Dendritic cell treated with granulocyte-macrophage colony-stimulating factor and Interleukin-4, amounts not matched to agents 40 ng/mL and 50 ng/mL, for 4 days (primary cell): ENCODE measurements at regions not wholly inside any gene's neighbourhood (a gene's known extent, or its start where the extent isn't known, plus 50 kb on each side); places are given as distances from the start of the nearest gene placed in this dataset.

Experiments
- H3K27ac Mint-ChIP-seq: one replicate; pipeline ENCODE4 v1.8.0; 2022; ENCODE audit warnings: mild to moderate bottlenecking, mixed read lengths
- H3K27me3 Mint-ChIP-seq: one replicate; pipeline ENCODE4 v1.8.0; 2022; ENCODE audit warnings: mild to moderate bottlenecking, mixed read lengths
- H3K36me3 Mint-ChIP-seq: one replicate; pipeline ENCODE4 v1.8.0; 2022; ENCODE audit warnings: low read depth, mixed read lengths
- H3K4me1 Mint-ChIP-seq: one replicate; pipeline ENCODE4 v1.8.0; 2022; ENCODE audit warnings: low read depth, mixed read lengths
- H3K4me3 Mint-ChIP-seq: one replicate; pipeline ENCODE4 v1.8.0; 2022; ENCODE audit warnings: mild to moderate bottlenecking, moderate library complexity, mixed read lengths
- H3K9me3 Mint-ChIP-seq: one replicate; pipeline ENCODE4 v1.8.0; 2022; ENCODE audit warnings: mixed read lengths
- intact Hi-C: fragments of 100-400 bp; cut with micrococcal nuclease; formaldehyde crosslinking; loops from one replicate; pipeline ENCODE4 v1.15.0; 2022

DNA sequence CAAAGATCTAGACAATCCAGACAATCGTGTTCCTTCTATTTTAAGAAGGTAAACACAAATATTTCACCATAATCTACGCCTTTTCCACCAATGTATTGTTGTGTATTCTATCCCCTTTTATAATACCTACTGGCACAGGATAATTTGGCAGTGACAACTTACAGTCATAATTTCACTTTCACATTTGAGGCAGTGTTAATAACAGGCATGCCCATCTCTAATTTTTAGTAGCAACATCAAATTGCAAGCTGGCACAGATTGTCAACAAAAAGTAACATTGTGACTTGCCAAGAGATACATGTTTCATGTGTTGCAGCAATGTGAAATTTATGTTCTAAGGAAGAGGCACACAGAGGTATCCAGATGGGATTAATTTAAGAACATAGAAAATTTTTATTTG is 912.5 kb upstream of the PABPC4L start:
- Mint-ChIP-seq H3K4me3 (no peak overlapping the region), H3K9me3 (peaks cover 16% of the 10 kb centered on the region), H3K27ac (no peak overlapping the region), H3K4me1 (no peaks in the 10 kb centered on the region), H3K36me3 (no peaks in the 10 kb centered on the region), H3K27me3 (no peaks in the 10 kb centered on the region)
- intact Hi-C loops: no loop called here

DNA sequence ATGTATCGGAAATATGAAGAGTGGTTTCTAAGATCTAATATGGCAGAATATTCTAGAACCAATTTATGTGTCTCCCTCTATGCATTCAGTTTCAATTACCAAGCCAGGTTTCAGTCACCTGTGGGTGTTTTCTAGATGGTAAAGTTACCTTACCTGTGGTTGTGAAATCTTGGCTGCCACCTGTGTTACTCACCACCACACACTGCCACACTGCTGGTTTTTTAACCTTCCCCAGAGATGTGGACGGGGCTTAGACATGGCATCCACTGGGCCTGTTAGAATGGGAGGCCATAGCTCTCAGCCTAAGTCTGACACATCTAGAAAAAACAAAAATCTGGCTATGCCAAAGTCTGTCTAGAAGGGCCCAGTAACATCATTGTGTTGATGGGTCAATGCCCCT is 896.5 kb upstream of the PABPC4L start:
- Mint-ChIP-seq H3K27ac (no peak overlapping the region), H3K9me3 (peaks cover 4% of the 10 kb centered on the region), H3K4me1 (no peaks in the 10 kb centered on the region), H3K4me3 (no peak overlapping the region), H3K27me3 (no peaks in the 10 kb centered on the region), H3K36me3 (no peaks in the 10 kb centered on the region)
- intact Hi-C loops: no loop called here

DNA sequence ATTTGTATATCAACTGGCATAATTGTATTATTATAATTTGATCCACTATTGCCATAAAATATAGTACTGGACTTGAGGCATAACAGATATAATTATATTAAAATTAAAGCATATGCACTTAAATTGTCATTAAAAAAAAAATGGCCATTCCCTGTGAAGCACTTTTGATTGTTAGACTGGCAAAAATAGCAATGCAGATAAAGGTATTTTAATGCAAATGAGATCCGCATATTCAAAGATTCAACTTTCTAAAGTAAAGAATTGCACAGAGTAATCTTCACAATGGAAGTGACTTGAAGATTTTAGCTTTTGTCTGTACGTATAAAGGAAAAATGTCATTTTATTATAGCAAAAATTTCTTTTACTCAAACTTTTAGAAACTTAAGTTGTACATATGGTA is 871.8 kb upstream of the PABPC4L start:
- no peak overlapping the region for H3K27ac Mint-ChIP-seq
- H3K27me3 Mint-ChIP-seq: no peaks in the 10 kb centered on the region
- no peaks in the 10 kb centered on the region for H3K36me3 Mint-ChIP-seq
- peaks cover 38% of the 10 kb centered on the region for H3K9me3 Mint-ChIP-seq
- H3K4me1 Mint-ChIP-seq: no peaks in the 10 kb centered on the region
- H3K4me3 Mint-ChIP-seq: no peak overlapping the region
- intact Hi-C loops: no loop called here

DNA sequence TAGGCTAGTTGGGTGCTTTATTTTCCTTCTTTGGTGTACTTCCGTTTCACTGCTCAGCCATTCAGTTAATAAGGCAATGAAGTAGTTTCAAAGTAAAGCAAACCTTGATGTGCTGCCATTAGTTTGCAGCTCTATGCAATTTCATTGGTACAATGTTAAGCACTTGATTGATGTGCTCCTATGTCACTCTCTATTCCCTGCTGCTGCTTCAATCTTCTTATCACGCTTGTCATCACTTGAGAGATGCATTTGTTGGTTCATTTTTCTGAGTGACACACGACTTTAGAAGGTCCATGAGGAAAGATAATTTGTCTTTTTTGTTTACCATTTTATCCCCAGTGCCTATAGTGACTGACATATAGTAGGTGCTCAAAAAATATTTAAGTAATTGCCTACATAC is 871.0 kb upstream of the PABPC4L start:
- Mint-ChIP-seq H3K4me1 (no peaks in the 10 kb centered on the region), H3K27me3 (no peaks in the 10 kb centered on the region), H3K9me3 (peaks cover 30% of the 10 kb centered on the region), H3K36me3 (no peaks in the 10 kb centered on the region), H3K27ac (no peak overlapping the region), H3K4me3 (no peak overlapping the region)
- intact Hi-C loops: no loop called here

DNA sequence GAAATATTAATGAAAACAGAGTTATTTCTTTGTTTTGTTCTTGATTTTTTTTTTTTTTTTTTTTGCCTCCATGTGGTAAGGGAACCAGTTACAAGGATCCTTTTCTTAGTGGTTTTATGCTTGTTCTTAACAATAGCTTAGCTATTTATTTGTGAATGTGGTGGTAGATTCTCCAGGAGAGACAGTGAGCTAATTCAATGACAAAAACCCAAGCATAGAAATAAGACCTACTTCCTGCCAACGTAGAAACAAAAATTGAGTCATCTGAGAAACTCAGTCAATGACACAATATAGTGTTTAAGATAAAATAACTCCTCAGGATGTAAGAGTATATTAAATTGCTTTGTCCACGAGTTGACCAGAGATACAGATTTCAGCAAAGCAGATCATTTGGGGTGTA is 863.8 kb upstream of the PABPC4L start:
- no peak overlapping the region for H3K4me3 Mint-ChIP-seq
- H3K4me1 Mint-ChIP-seq: no peaks in the 10 kb centered on the region
- peaks cover 8% of the 10 kb centered on the region for H3K9me3 Mint-ChIP-seq
- no peaks in the 10 kb centered on the region for H3K27me3 Mint-ChIP-seq
- no peak overlapping the region for H3K27ac Mint-ChIP-seq
- H3K36me3 Mint-ChIP-seq: no peaks in the 10 kb centered on the region
- intact Hi-C loops: no loop called here

DNA sequence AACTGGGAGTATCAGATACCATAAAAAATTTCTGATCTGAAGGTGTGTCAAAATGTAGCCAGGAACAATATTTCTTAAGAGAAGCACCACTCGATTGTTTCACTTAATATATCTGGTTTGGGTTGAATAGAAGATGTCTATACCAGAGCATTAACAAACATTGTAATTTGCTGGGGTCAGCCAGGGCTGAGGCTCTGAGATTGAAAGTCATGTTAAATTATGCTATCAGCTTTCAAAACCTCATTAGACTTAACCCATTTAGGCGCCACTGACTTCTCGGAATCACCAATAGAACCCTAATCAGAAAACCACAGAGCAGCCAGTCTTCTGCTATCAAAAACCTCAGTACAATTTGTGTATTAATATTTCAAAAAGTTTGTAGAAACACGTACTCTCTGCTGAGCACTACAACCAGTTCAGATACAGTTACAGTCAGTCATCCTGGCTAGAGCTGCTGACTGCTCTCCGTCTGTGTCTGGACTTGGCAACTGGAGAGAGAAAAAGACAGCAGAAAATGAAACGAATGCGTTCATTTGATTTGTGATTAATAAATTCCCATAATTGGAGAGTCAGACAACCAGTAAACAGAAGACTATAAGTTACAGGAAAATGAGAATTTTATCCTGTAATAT is 848.6 kb upstream of the PABPC4L start:
- no peaks in the 10 kb centered on the region for H3K27me3 Mint-ChIP-seq
- intact Hi-C loops: no loop called here

DNA sequence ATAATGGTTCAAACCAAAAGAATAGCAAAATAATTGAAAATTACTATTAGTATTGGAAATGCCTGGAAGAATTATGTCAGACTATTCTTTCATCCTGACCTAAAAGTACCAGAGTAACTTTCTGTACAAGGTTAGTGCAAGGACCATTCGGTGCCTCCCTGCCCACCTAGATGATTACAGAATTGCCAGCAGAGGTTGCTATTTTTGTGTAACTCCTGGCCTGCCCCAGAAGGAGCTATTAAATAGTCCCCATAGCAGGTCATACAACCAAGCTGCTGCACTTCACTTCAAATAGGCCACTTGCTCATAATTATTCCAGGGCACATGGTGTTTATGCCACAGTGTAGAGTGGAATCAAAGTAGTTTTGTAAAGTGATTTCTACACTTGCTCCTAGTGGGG is 831.1 kb upstream of the PABPC4L start:
- intact Hi-C loops: no loop called here
- Mint-ChIP-seq H3K4me3 (no peak overlapping the region), H3K4me1 (no peaks in the 10 kb centered on the region), H3K27ac (no peak overlapping the region), H3K9me3 (no peaks in the 10 kb centered on the region), H3K27me3 (no peaks in the 10 kb centered on the region), H3K36me3 (no peaks in the 10 kb centered on the region)

More for the DNA sequence above, 848.6 kb upstream of the PABPC4L start:
- Mint-ChIP-seq H3K4me3 (no peak overlapping the region), H3K36me3 (no peaks in the 10 kb centered on the region), H3K27ac (no peak overlapping the region), H3K9me3 (no peaks in the 10 kb centered on the region), H3K4me1 (no peaks in the 10 kb centered on the region)

DNA sequence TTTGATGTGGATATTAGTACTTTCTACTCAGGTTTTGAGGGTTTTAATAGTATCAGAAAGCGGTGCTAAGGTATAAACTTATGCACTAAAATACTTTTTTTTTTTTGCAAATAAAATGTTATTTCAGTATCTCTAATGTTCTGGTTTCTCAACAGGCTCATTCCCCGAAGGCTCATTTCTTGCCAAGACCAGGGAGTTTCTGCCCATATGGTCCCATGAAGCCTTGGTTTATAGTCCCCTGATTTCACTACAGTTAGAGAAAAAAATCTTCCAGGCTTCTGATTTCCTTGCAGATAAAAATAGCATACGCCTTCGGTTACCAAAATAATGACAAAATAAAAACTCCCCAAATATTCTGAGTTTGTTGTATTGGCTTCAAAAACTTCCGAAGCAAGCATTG is 814.2 kb upstream of the PABPC4L start:
- Mint-ChIP-seq H3K4me3 (no peak overlapping the region), H3K27me3 (no peaks in the 10 kb centered on the region), H3K4me1 (no peaks in the 10 kb centered on the region), H3K36me3 (no peaks in the 10 kb centered on the region), H3K27ac (no peak overlapping the region), H3K9me3 (peaks cover 9% of the 10 kb centered on the region)
- intact Hi-C loops: no loop called here

DNA sequence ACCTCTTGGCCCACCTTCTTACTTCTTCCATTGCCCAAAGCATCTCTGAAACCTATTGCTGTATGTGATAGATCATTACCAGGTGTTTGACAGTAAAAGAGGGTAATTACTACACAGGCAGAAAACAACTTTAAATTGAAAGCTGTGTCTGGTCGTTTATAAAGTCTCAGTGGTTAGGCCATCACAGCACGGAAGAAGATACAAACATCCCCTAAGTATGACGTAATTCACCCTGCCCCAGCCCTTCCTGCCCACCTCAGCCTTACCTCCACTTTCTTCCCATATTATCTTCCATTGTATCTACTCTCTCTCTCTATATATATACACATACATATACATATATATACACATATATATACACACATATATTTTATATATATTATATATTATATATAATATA is 805.8 kb upstream of the PABPC4L start:
- no peaks in the 10 kb centered on the region for H3K9me3 Mint-ChIP-seq
- H3K27ac Mint-ChIP-seq: no peak overlapping the region
- H3K4me1 Mint-ChIP-seq: no peaks in the 10 kb centered on the region
- H3K4me3 Mint-ChIP-seq: no peak overlapping the region
- H3K27me3 Mint-ChIP-seq: no peaks in the 10 kb centered on the region
- intact Hi-C loops: no loop called here
- H3K36me3 Mint-ChIP-seq: no peaks in the 10 kb centered on the region

DNA sequence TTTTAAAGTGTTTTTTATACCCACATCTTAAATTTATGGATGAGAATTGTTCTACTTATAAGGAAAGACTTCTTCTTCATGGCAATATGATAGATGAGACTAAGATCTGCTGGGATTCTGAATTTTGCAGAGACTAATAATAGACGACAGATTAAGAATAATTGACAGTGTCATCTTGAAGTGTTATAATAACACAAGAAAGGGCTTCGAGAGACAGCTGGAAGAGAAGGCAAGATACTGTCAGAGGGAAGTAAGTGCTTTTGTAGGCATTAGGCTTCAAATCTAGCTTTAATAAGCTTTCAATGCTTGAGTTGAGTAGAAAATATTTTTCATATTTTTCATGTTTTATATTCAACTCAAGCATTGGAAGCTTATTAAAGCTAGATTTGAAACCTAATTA is 797.6 kb upstream of the PABPC4L start:
- Mint-ChIP-seq H3K27ac (no peak overlapping the region), H3K36me3 (no peaks in the 10 kb centered on the region), H3K4me1 (no peaks in the 10 kb centered on the region), H3K9me3 (no peaks in the 10 kb centered on the region), H3K4me3 (no peak overlapping the region), H3K27me3 (no peaks in the 10 kb centered on the region)
- intact Hi-C loops: no loop called here

DNA sequence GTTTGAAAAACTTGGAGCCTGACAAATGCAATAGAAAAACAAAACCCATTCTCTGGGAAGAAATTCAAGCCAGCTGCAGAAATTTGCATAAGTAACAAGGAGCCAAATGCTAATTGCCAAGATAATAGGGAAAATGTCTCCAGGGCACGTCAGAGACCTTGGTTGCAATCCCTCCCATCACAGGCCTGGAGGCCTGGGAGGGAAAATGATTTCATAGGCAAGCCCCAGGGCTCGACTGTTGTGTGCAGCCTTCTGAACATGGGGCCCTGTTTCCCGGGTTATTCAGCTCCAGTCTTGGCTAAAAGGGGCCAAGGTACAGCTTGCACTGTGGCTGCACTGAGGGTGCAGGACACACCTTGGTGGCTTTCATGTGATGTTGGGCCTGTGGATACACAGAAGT is 760.4 kb upstream of the PABPC4L start:
- Mint-ChIP-seq H3K4me3 (no peak overlapping the region), H3K36me3 (no peaks in the 10 kb centered on the region), H3K4me1 (no peaks in the 10 kb centered on the region), H3K27me3 (no peaks in the 10 kb centered on the region), H3K27ac (no peak overlapping the region), H3K9me3 (peaks cover 7% of the 10 kb centered on the region)
- intact Hi-C loops: no loop called here

DNA sequence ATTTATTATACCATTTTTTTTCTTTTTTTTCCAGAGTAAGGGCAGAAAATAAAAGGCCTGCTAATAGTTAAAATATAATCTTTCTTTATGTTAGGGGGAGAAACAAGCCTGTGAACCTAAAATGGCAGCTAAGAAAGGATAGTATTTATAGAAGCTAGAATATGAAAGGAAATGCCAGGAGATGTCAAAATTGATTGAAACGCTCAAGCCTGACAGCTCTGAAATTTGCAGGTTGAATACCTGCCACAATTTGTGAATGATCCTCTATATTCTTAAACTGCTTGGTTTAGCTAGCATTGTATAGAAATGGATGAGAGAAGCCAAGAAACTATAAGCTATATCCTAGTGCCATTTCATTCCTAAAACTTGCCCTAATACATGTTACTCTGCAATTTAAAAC is 757.3 kb upstream of the PABPC4L start:
- Mint-ChIP-seq H3K4me3 (no peak overlapping the region), H3K27me3 (no peaks in the 10 kb centered on the region), H3K9me3 (peaks cover 13% of the 10 kb centered on the region), H3K4me1 (no peaks in the 10 kb centered on the region), H3K27ac (no peak overlapping the region), H3K36me3 (no peaks in the 10 kb centered on the region)
- intact Hi-C loops: no loop called here

DNA sequence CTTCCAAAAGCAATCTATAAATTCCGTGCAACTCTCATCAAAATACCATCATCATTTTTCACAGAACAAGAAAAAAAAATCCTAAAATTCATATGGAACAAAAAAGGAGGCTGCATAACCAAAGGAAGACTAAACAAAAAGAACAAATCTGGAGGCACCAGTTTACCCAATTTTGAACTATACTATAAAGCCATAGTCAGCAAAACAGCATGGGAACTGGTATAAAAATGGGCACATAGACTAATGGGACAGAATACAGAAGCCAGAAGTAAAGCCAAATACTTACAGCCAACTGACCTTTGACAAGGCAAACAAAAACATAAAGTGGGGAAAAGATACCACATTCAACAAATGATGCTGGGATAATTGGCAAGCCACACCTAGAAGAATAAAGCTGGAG is 753.5 kb upstream of the PABPC4L start:
- H3K4me3 Mint-ChIP-seq: no peak overlapping the region
- intact Hi-C loops: no loop called here
- no peaks in the 10 kb centered on the region for H3K36me3 Mint-ChIP-seq
- no peak overlapping the region for H3K27ac Mint-ChIP-seq
- H3K4me1 Mint-ChIP-seq: no peaks in the 10 kb centered on the region
- no peaks in the 10 kb centered on the region for H3K27me3 Mint-ChIP-seq
- H3K9me3 Mint-ChIP-seq: peaks cover 29% of the 10 kb centered on the region

DNA sequence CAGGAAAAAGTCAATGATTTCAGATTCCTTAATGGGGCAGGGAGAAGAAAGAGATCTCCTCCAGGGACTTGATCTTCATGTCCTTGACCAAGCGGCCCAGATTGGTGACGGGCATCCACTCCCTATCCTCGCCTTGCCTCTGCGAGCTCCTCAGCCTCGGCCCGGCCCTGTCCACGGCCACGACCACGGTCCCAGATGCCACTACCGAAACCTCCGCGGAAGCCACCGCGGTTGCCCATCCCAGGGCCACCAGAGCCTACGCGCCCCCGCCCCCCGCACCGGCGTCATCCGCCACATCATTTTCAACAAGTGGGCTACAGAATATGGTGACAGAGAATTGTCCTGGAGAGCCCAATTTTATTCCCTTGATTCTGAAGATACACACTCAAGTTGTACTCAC is 751.2 kb upstream of the PABPC4L start:
- H3K27ac Mint-ChIP-seq: no peak overlapping the region
- H3K4me1 Mint-ChIP-seq: no peaks in the 10 kb centered on the region
- no peaks in the 10 kb centered on the region for H3K36me3 Mint-ChIP-seq
- intact Hi-C loops: no loop called here
- H3K9me3 Mint-ChIP-seq: peaks cover 29% of the 10 kb centered on the region
- H3K27me3 Mint-ChIP-seq: no peaks in the 10 kb centered on the region
- H3K4me3 Mint-ChIP-seq: no peak overlapping the region

DNA sequence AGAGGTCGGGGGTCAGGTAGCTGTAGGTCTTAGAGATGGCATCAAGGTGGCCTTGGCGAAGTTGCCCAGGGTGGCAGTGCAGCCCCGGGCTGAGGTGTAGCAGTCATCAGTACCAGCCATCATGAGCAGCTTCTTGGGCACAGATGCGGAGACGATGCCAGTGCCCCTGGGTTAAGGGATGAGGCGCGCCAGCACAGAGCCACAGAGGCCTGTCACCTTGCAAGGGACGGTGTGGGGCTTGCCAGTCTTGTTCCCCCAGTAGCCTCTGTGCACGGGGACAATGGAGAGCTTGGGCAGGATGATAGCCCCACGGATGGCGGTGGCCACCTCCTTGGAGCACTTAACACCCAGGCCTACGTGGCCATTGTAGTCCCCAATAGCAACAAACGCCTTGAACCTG is 750.7 kb upstream of the PABPC4L start:
- Mint-ChIP-seq H3K27ac (no peak overlapping the region), H3K27me3 (no peaks in the 10 kb centered on the region), H3K4me3 (no peak overlapping the region), H3K36me3 (no peaks in the 10 kb centered on the region), H3K9me3 (peaks cover 29% of the 10 kb centered on the region), H3K4me1 (no peaks in the 10 kb centered on the region)
- intact Hi-C loops: no loop called here
